Spleen (tissue), 7 donors: ENCODE measurements at regions not wholly inside any gene's neighbourhood (a gene's known extent, or its start where the extent isn't known, plus 50 kb on each side); places are given as distances from the start of the nearest gene placed in this dataset.

ENCODE experiments used
- POLR2A ChIP-seq, 3 donors: fragments of 450-650 bp; IDR thresholded peaks; one replicate each; pipeline ENCODE4 v1.5.1; 2017; ENCODE audit warnings: antibody characterized with exemption in 3 of 3, mild to moderate bottlenecking in 1 of 3
- TF ChIP-seq, protein P1 (sequence below), 11 experiments: fragments of 200-600 bp in 7 of 11; fragments of 450-650 bp in 4 of 11; sonication (generic) in 4 of 11; IDR thresholded peaks in 8 of 11; conservative IDR thresholded peaks in 3 of 11; 1 replicate in 7 of 11; 2 replicates in 4 of 11; pipeline versions ENCODE4 v1.4.0 to v1.8.0; 2016 to 2021; ENCODE audit warnings: antibody characterized with exemption in 11 of 11, inconsistent platforms in 4 of 11, mild to moderate bottlenecking in 1 of 11
- donor health status: DM: no; HTN: no; CAD: no; lungs with moderate emphysema.
- donor health status: DM: no; HTN: no; CAD: no.
- donor health status: DM: no; HTN: no; CAD: no.

DNA sequence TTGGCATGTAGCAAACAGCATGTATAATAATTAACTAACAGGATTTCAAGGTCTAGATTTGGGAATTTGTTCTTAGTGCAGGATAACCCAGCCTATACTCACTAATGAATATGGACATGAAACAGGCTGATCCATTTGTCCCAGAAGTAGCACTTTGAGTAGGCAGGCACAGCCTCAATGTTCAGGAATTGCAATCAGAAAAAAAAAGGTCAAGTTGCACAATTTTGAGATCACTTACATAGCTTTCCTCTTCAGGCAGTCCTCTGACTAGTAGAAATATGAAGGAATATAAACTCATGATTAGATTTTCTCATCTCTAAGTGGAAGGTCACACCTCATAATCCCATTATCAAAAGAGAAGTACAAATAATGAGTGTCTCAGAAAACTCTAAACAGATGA lies 921.4 kb upstream of the CELF2 start:
- TF ChIP-seq, protein P1, sequence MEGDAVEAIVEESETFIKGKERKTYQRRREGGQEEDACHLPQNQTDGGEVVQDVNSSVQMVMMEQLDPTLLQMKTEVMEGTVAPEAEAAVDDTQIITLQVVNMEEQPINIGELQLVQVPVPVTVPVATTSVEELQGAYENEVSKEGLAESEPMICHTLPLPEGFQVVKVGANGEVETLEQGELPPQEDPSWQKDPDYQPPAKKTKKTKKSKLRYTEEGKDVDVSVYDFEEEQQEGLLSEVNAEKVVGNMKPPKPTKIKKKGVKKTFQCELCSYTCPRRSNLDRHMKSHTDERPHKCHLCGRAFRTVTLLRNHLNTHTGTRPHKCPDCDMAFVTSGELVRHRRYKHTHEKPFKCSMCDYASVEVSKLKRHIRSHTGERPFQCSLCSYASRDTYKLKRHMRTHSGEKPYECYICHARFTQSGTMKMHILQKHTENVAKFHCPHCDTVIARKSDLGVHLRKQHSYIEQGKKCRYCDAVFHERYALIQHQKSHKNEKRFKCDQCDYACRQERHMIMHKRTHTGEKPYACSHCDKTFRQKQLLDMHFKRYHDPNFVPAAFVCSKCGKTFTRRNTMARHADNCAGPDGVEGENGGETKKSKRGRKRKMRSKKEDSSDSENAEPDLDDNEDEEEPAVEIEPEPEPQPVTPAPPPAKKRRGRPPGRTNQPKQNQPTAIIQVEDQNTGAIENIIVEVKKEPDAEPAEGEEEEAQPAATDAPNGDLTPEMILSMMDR (IDR thresholded peaks at IDR 0.05 in 8 of 11, conservative IDR thresholded peaks at IDR 0.05 in 3 of 11): no peak
- TF ChIP-seq POLR2A (IDR thresholded peaks at IDR 0.05): no peak
